Endothelial cell of umbilical vein (primary cell): ENCODE measurements at regions not wholly inside any gene's neighbourhood (a gene's known extent, or its start where the extent isn't known, plus 50 kb on each side); places are given as distances from the start of the nearest gene placed in this dataset.

Source experiments
- BruUV-seq: library from RNA; stranded (reverse); fragments of 400-500 nt; replicated peaks from 2 replicates; lab custom pipeline; 2021; lab: Mats Ljungman, UMichigan
- CTCF ChIA-PET: fragments of 300-600, 350-600 bp; sonication (Branson Sonifier 250); formaldehyde crosslinking; loops from one replicate; lab custom pipeline; 2021; ENCODE audit warnings: antibody characterized with exemption, inconsistent platforms; lab: Charles Lee
- POLR2A ChIA-PET: fragments of 300-600, 350-600 bp; sonication (Branson Sonifier 250); formaldehyde crosslinking; loops from one replicate; lab custom pipeline; 2021; ENCODE audit warnings: antibody characterized with exemption, inconsistent platforms; lab: Charles Lee
- DNase-seq: peaks from one replicate; pipeline ENCODE4 v3.0.0-alpha.2; 2011; ENCODE audit warnings: low read depth, low spot score
- FAIRE-seq: peaks from 2 replicates; lab custom pipeline; 2011; peaks lifted over from hg19 to GRCh38; lab: Jason Lieb, UNC
- H2AFZ ChIP-seq: 2 replicates; pipeline ENCODE4 v1.6.0; 2012; ENCODE audit warnings: low read depth, low read length, control low read depth, inconsistent platforms
- H3K27ac ChIP-seq: 2 replicates; pipeline ENCODE4 v1.5.1; 2011; ENCODE audit warnings: low read depth, mild to moderate bottlenecking, control low read depth, low read length, moderate library complexity; ENCODE audit not compliant: insufficient read depth
- H3K27me3 ChIP-seq, 2 experiments: 2 replicates each; pipeline versions ENCODE4 v1.6.0 to v1.6.1; 2011; ENCODE audit warnings: low read length in 2 of 2, mixed read lengths in 1 of 2; ENCODE audit not compliant: control insufficient read depth in 2 of 2, insufficient read depth in 2 of 2
- H3K36me3 ChIP-seq, 2 experiments: 2 replicates in 1 of 2; 3 replicates in 1 of 2; pipeline ENCODE4 v1.5.1; 2011; ENCODE audit warnings: low read length in 2 of 2, mild to moderate bottlenecking in 1 of 2, moderate library complexity in 1 of 2; ENCODE audit not compliant: control insufficient read depth in 2 of 2, insufficient read depth in 2 of 2; ENCODE audit errors: extremely low read depth in 1 of 2
- H3K4me1 ChIP-seq: 3 replicates; pipeline ENCODE4 v1.5.1; 2011; ENCODE audit warnings: mild to moderate bottlenecking, low read length; ENCODE audit not compliant: control insufficient read depth, insufficient read depth; ENCODE audit errors: extremely low read depth
- H3K4me2 ChIP-seq: 2 replicates; pipeline ENCODE4 v1.6.1; 2011; ENCODE audit warnings: low read length, control low read depth, mixed read lengths; ENCODE audit not compliant: insufficient read depth
- H3K4me3 ChIP-seq, 3 experiments: fragments of 200-600 bp in 1 of 3; sonication (generic), shearing (Covaris generic) in 1 of 3; replicated peaks in 1 of 3; 2 replicates each; pipeline ENCODE4 v1.5.1; 2011 to 2016; ENCODE audit warnings: control low read depth in 3 of 3, low read length in 3 of 3, mild to moderate bottlenecking in 2 of 3, inconsistent platforms in 1 of 3, low read depth in 1 of 3, moderate library complexity in 1 of 3; ENCODE audit not compliant: insufficient read depth in 1 of 3
- H3K79me2 ChIP-seq: 2 replicates; pipeline ENCODE4 v1.6.0; 2012; ENCODE audit warnings: low read length, inconsistent platforms; ENCODE audit not compliant: control insufficient read depth, insufficient read depth
- H3K9ac ChIP-seq: replicated peaks from 2 replicates; pipeline ENCODE3; 2011; ENCODE audit warnings: low read length, control low read depth; ENCODE audit not compliant: insufficient read depth; ENCODE audit errors: extremely low read depth
- H3K9me1 ChIP-seq: replicated peaks from 3 replicates; pipeline ENCODE4 v1.6.0; 2011; ENCODE audit warnings: mild to moderate bottlenecking, low read length; ENCODE audit not compliant: control insufficient read depth, insufficient read depth; ENCODE audit errors: extremely low read depth
- H3K9me3 ChIP-seq: replicated peaks from 2 replicates; pipeline ENCODE4 v1.5.1; 2012; ENCODE audit warnings: low read length, inconsistent platforms; ENCODE audit not compliant: control insufficient read depth, insufficient read depth
- H4K20me1 ChIP-seq: replicated peaks from 2 replicates; pipeline ENCODE3; 2011; ENCODE audit warnings: mild to moderate bottlenecking, low read length; ENCODE audit not compliant: control insufficient read depth, insufficient read depth; ENCODE audit errors: extremely low read depth
- CTCF ChIP-seq, 2 donors: IDR thresholded peaks; 1 replicate in 1 of 2; 2 replicates in 1 of 2; pipeline ENCODE4 v1.5.1; 2011; ENCODE audit warnings: low read length in 2 of 2, mild to moderate bottlenecking in 2 of 2, moderate library complexity in 2 of 2, control low read depth in 1 of 2, inconsistent platforms in 1 of 2, low read depth in 1 of 2; ENCODE audit not compliant: insufficient read depth in 1 of 2; ENCODE audit errors: extremely low read depth in 1 of 2
- EZH2 ChIP-seq: IDR thresholded peaks from 2 replicates; pipeline ENCODE4 v1.6.1; 2012; ENCODE audit warnings: borderline replicate concordance, low read depth, mild to moderate bottlenecking, moderate library complexity, low read length, inconsistent platforms; ENCODE audit not compliant: severe bottlenecking
- FOS ChIP-seq: IDR thresholded peaks from 2 replicates; pipeline ENCODE4 v1.6.1; 2011; ENCODE audit warnings: mild to moderate bottlenecking, low read length, moderate library complexity, borderline replicate concordance; ENCODE audit not compliant: insufficient read depth
- GATA2 ChIP-seq: IDR thresholded peaks from 2 replicates; pipeline ENCODE4 v1.7.0; 2011; ENCODE audit warnings: low read depth, mild to moderate bottlenecking, moderate library complexity, mixed read lengths, low read length; ENCODE audit not compliant: insufficient read length, insufficient read depth
- JUN ChIP-seq: IDR thresholded peaks from 2 replicates; pipeline ENCODE4 v1.6.1; 2011; ENCODE audit warnings: borderline replicate concordance, low read depth; ENCODE audit not compliant: insufficient read length, insufficient read depth
- MYC ChIP-seq: IDR thresholded peaks from one replicate; pipeline ENCODE4 v1.6.1; 2011; ENCODE audit warnings: mild to moderate bottlenecking, low read depth, low read length
- POLR2A ChIP-seq: IDR thresholded peaks from 2 replicates; pipeline ENCODE4 v1.6.1; 2012; ENCODE audit warnings: low read depth, mild to moderate bottlenecking, control low read depth, low read length
- POLR2AphosphoS5 ChIP-seq: IDR thresholded peaks from 2 replicates; pipeline ENCODE4 v1.6.1; 2012; ENCODE audit warnings: low read depth, mild to moderate bottlenecking, control low read depth, low read length, moderate library complexity; ENCODE audit not compliant: insufficient read depth
- dilution Hi-C: fragments of 300-500 bp; cut with MboI; formaldehyde crosslinking; loops from one replicate; pipeline ENCODE4 v1.15.0; 2019; ENCODE audit warnings: low sequenced_read_pairs; ENCODE audit not compliant: extremely low pct_ligation_motif_present
- intact Hi-C: fragments of 100-400 bp; cut with micrococcal nuclease; formaldehyde crosslinking; loops from one replicate; pipeline ENCODE4 v1.10.0; 2022
- TF ChIP-seq, protein P1 (sequence below): IDR thresholded peaks from 2 replicates; pipeline ENCODE4 v1.6.1; 2011; ENCODE audit not compliant: insufficient read depth, insufficient read length

- DNase-seq (no peak), FAIRE-seq (no peak)
- no peak overlapping the region for H3K4me2 ChIP-seq
- H3K9me1 ChIP-seq = no peaks in the 10 kb centered on the region
- POLR2A ChIA-PET = no interaction called here
- H3K79me2 ChIP-seq = no peaks in the 10 kb centered on the region
- H2AFZ ChIP-seq = no peak overlapping the region
- H3K9ac ChIP-seq = no peak overlapping the region
- no TSS peak for BruUV-seq
- H4K20me1 ChIP-seq = no peaks in the 10 kb centered on the region
- TF ChIP-seq EZH2 = no peak
- CTCF ChIA-PET = no interaction called here
- no peaks in the 10 kb centered on the region for H3K9me3 ChIP-seq
- H3K4me1 ChIP-seq = no peaks in the 10 kb centered on the region
- no peaks in the 10 kb centered on the region for H3K36me3 ChIP-seq
- H3K27ac ChIP-seq = no peak overlapping the region
- intact Hi-C loops = no loop called here
- no peak overlapping the region for H3K4me3 ChIP-seq
- H3K27me3 ChIP-seq = no peaks in the 10 kb centered on the region
- dilution Hi-C loops = no loop called here
Observed at GRCh38 chr11:114821621-114822412, 143.5 kb downstream of the NXPE2 start.

GRCh38 chr11:114826910-114827442 lies 148.6 kb downstream of the NXPE2 start:
- Histone ChIP-seq H3K27ac (no peak overlapping the region), H3K79me2 (no peaks in the 10 kb centered on the region), H3K36me3 (no peaks in the 10 kb centered on the region), H3K9ac (no peak overlapping the region), H3K9me3 (no peaks in the 10 kb centered on the region), H2AFZ (no peak overlapping the region), H3K4me1 (no peaks in the 10 kb centered on the region), H3K9me1 (no peaks in the 10 kb centered on the region), H3K4me3 (no peak overlapping the region), H3K4me2 (no peak overlapping the region), H4K20me1 (no peaks in the 10 kb centered on the region), H3K27me3 (no peaks in the 10 kb centered on the region)
- intact Hi-C loops = no loop called here
- ChIA-PET POLR2A (no interaction called here), CTCF (no interaction called here)
- dilution Hi-C loops = no loop called here
- DNase-seq = no peak
- no TSS peak for BruUV-seq
- no peak for FAIRE-seq
- TF ChIP-seq GATA2 (no peak), EZH2 (no peak), FOS (no peak), JUN (no peak), MYC (no peak), POLR2A (no peak), CTCF (IDR thresholded peaks at IDR 0.05; ENCODE audit: extremely low read depth in 1 of 2, insufficient read depth in 1 of 2, low read depth in 1 of 2, low read length in 2 of 2) (no peak), POLR2AphosphoS5 (no peak)
- TF ChIP-seq, protein P1, sequence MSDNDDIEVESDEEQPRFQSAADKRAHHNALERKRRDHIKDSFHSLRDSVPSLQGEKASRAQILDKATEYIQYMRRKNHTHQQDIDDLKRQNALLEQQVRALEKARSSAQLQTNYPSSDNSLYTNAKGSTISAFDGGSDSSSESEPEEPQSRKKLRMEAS = no peak
